ENCODE measurements at regions not wholly inside any gene's neighbourhood (a gene's known extent, or its start where the extent isn't known, plus 50 kb on each side); places are given as distances from the start of the nearest gene placed in this dataset.

DNA sequence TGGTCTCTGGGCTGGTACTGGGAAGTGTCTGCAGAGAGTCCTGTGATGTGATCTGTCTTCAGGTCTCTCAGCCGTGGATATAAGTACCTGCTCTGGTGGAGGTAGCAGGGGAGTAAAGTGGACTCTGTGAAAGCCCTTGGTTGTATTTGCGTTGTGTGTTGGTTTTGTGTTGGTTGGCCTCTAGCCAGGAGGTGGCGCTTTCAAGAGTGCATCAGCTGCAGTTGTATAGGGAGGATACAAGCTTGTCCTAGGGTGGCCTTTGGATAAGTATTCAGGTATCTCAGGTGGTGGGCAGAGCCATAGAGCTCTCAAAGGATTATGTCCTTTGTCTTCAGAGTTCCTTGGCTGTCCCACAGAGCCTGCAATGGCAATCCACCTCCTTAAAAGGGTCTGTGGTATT lies 111.6 kb downstream of the MAGEB17 start:
- Histone ChIP-seq H3K9me3 (ENCODE audit: control insufficient read depth in 2 of 2, insufficient read depth in 1 of 2, low read length in 1 of 2) (no peaks in the 10 kb centered on the region), H3K4me3 (ENCODE audit: low read length in 2 of 2) (no peak overlapping the region), H3K27ac (ENCODE audit: low read depth in 1 of 2, low read length in 1 of 2) (no peak overlapping the region), H3K4me1 (ENCODE audit: control insufficient read depth in 2 of 2, insufficient read depth in 2 of 2, low read length in 2 of 2) (no peaks in the 10 kb centered on the region), H3K36me3 (ENCODE audit: control insufficient read depth in 2 of 2, insufficient read depth in 2 of 2, low read length in 1 of 2) (no peaks in the 10 kb centered on the region), H3K27me3 (ENCODE audit: control insufficient read depth in 2 of 2, insufficient read depth in 1 of 2, low read length in 1 of 2) (no peaks in the 10 kb centered on the region)
- WGBS: 74% methylated on average over 3 of the region's 3 CpGs
- no peak for DNase-seq (ENCODE audit: low read depth in 6 of 9, low spot score in 9 of 9)

DNA sequence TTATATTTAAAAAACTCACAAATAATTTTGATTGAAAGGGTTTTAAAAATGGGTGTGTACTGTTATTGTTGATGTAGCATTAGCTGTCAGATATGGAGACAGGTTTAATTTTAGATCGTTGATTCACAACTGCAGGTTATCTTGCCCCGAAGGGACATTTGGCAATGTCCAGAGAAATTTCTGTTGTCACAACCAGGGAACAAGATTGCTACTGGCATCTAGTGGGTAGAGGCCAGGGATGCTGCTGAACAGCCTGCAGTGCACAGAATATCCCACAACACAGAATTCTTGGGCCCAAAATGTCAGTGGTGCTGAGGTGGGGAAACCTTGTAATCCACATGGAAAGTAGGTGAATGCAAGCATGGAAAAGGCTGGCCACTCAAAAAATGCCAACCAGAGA lies 114.9 kb downstream of the MAGEB17 start:
- Histone ChIP-seq H3K36me3 (ENCODE audit: control insufficient read depth in 2 of 2, insufficient read depth in 2 of 2, low read length in 1 of 2) (no peaks in the 10 kb centered on the region), H3K4me1 (ENCODE audit: control insufficient read depth in 2 of 2, insufficient read depth in 2 of 2, low read length in 2 of 2) (no peaks in the 10 kb centered on the region), H3K27ac (ENCODE audit: low read depth in 1 of 2, low read length in 1 of 2) (no peak overlapping the region), H3K27me3 (ENCODE audit: control insufficient read depth in 2 of 2, insufficient read depth in 1 of 2, low read length in 1 of 2) (no peaks in the 10 kb centered on the region), H3K4me3 (ENCODE audit: low read length in 2 of 2) (no peak overlapping the region), H3K9me3 (ENCODE audit: control insufficient read depth in 2 of 2, insufficient read depth in 1 of 2, low read length in 1 of 2) (no peaks in the 10 kb centered on the region)
- DNase-seq (ENCODE audit: low read depth in 6 of 9, low spot score in 9 of 9): no peak
- 95% methylated on average over 2 of the region's 2 CpGs for WGBS

GRCh38 chrX:16284842-16285241 lies 117.6 kb downstream of the MAGEB17 start:
- Histone ChIP-seq H3K27me3 (ENCODE audit: control insufficient read depth in 2 of 2, insufficient read depth in 1 of 2, low read length in 1 of 2) (no peaks in the 10 kb centered on the region), H3K27ac (ENCODE audit: low read depth in 1 of 2, low read length in 1 of 2) (no peak overlapping the region), H3K9me3 (ENCODE audit: control insufficient read depth in 2 of 2, insufficient read depth in 1 of 2, low read length in 1 of 2) (no peaks in the 10 kb centered on the region), H3K4me1 (ENCODE audit: control insufficient read depth in 2 of 2, insufficient read depth in 2 of 2, low read length in 2 of 2) (no peaks in the 10 kb centered on the region), H3K4me3 (ENCODE audit: low read length in 2 of 2) (no peak overlapping the region), H3K36me3 (ENCODE audit: control insufficient read depth in 2 of 2, insufficient read depth in 2 of 2, low read length in 1 of 2) (no peaks in the 10 kb centered on the region)
- no peak for DNase-seq (ENCODE audit: low read depth in 6 of 9, low spot score in 9 of 9)

- H3K4me1 ChIP-seq (ENCODE audit: control insufficient read depth in 2 of 2, insufficient read depth in 2 of 2, low read length in 2 of 2): no peaks in the 10 kb centered on the region
- no peaks in the 10 kb centered on the region for H3K9me3 ChIP-seq (ENCODE audit: control insufficient read depth in 2 of 2, insufficient read depth in 1 of 2, low read length in 1 of 2)
- H3K4me3 ChIP-seq (ENCODE audit: low read length in 2 of 2): no peak overlapping the region
- H3K27me3 ChIP-seq (ENCODE audit: control insufficient read depth in 2 of 2, insufficient read depth in 1 of 2, low read length in 1 of 2): no peaks in the 10 kb centered on the region
- WGBS: 96% methylated on average over 1 of the region's 1 CpG
- no peaks in the 10 kb centered on the region for H3K36me3 ChIP-seq (ENCODE audit: control insufficient read depth in 2 of 2, insufficient read depth in 2 of 2, low read length in 1 of 2)
- no peak for DNase-seq (ENCODE audit: low read depth in 6 of 9, low spot score in 9 of 9)
- no peak overlapping the region for H3K27ac ChIP-seq (ENCODE audit: low read depth in 1 of 2, low read length in 1 of 2)
These were observed 123.7 kb downstream of the MAGEB17 start for GRCh38 chrX:16290997-16291396.

- H3K9me3 ChIP-seq (ENCODE audit: control insufficient read depth in 2 of 2, insufficient read depth in 1 of 2, low read length in 1 of 2): no peaks in the 10 kb centered on the region
- no peaks in the 10 kb centered on the region for H3K27me3 ChIP-seq (ENCODE audit: control insufficient read depth in 2 of 2, insufficient read depth in 1 of 2, low read length in 1 of 2)
- H3K27ac ChIP-seq (ENCODE audit: low read depth in 1 of 2, low read length in 1 of 2): no peak overlapping the region
- no peaks in the 10 kb centered on the region for H3K4me1 ChIP-seq (ENCODE audit: control insufficient read depth in 2 of 2, insufficient read depth in 2 of 2, low read length in 2 of 2)
- no peak for DNase-seq (ENCODE audit: low read depth in 6 of 9, low spot score in 9 of 9)
- no peak overlapping the region for H3K4me3 ChIP-seq (ENCODE audit: low read length in 2 of 2)
- 92% methylated on average over 2 of the region's 2 CpGs for WGBS
- H3K36me3 ChIP-seq (ENCODE audit: control insufficient read depth in 2 of 2, insufficient read depth in 2 of 2, low read length in 1 of 2): no peaks in the 10 kb centered on the region
These were observed 133.6 kb downstream of the MAGEB17 start for GRCh38 chrX:16300831-16301230.

DNA sequence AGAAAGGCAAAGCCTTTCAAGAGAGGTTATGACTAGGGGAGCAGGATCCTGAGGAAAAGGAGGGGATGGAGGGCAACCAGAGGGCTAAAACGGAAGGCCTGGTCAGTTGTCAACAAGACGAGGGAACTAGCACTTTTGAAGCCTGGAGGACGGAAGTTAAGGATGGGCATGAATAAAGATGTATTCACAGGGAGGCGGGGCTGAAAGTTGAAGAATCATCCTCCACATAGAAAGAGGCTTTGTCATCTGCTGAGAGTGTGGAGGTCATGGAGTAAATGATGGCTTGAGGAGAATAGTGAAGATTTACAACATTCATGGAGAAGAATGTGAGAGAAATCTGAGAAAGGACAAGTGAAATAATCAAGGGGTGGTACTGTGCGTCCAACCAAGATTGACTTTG lies 137.5 kb downstream of the MAGEB17 start:
- H3K9me3 ChIP-seq (ENCODE audit: control insufficient read depth in 2 of 2, insufficient read depth in 1 of 2, low read length in 1 of 2): no peaks in the 10 kb centered on the region
- no peaks in the 10 kb centered on the region for H3K4me1 ChIP-seq (ENCODE audit: control insufficient read depth in 2 of 2, insufficient read depth in 2 of 2, low read length in 2 of 2)
- 94% methylated on average over 5 of the region's 5 CpGs for WGBS
- no peaks in the 10 kb centered on the region for H3K27me3 ChIP-seq (ENCODE audit: control insufficient read depth in 2 of 2, insufficient read depth in 1 of 2, low read length in 1 of 2)
- no peaks in the 10 kb centered on the region for H3K36me3 ChIP-seq (ENCODE audit: control insufficient read depth in 2 of 2, insufficient read depth in 2 of 2, low read length in 1 of 2)
- no peak overlapping the region for H3K4me3 ChIP-seq (ENCODE audit: low read length in 2 of 2)
- no peak overlapping the region for H3K27ac ChIP-seq (ENCODE audit: low read depth in 1 of 2, low read length in 1 of 2)
- DNase-seq (ENCODE audit: low read depth in 6 of 9, low spot score in 9 of 9): no peak

- no peaks in the 10 kb centered on the region for H3K36me3 ChIP-seq (ENCODE audit: control insufficient read depth in 2 of 2, insufficient read depth in 2 of 2, low read length in 1 of 2)
- H3K4me1 ChIP-seq (ENCODE audit: control insufficient read depth in 2 of 2, insufficient read depth in 2 of 2, low read length in 2 of 2): no peaks in the 10 kb centered on the region
- no peak for DNase-seq (ENCODE audit: low read depth in 6 of 9, low spot score in 9 of 9)
- no peaks in the 10 kb centered on the region for H3K9me3 ChIP-seq (ENCODE audit: control insufficient read depth in 2 of 2, insufficient read depth in 1 of 2, low read length in 1 of 2)
- H3K27me3 ChIP-seq (ENCODE audit: control insufficient read depth in 2 of 2, insufficient read depth in 1 of 2, low read length in 1 of 2): no peaks in the 10 kb centered on the region
- H3K4me3 ChIP-seq (ENCODE audit: low read length in 2 of 2): no peak overlapping the region
- no peak overlapping the region for H3K27ac ChIP-seq (ENCODE audit: low read depth in 1 of 2, low read length in 1 of 2)
- 94% methylated on average over 2 of the region's 2 CpGs for WGBS
These were observed 137.9 kb downstream of the MAGEB17 start for GRCh38 chrX:16305187-16305586.

DNA sequence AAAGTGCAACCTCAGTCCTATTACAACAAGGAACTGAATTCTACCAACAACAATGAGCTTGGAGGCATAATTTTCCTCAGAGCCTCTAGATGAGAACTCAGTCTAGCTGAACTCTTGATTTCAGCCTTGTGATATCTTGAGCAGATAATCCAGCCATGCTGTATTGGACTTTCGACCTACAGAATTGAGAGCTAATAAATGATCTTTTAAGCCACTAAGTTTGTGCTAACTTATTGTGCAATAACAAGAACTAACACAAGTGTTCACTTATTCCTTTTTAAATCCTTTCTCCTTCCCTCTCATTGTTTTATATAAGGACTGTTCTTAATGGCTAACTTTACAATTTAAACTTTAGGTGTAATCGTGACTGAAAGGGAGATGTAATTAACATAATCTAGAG lies 140.7 kb downstream of the MAGEB17 start:
- Histone ChIP-seq H3K4me3 (ENCODE audit: low read length in 2 of 2) (no peak overlapping the region), H3K27me3 (ENCODE audit: control insufficient read depth in 2 of 2, insufficient read depth in 1 of 2, low read length in 1 of 2) (no peaks in the 10 kb centered on the region), H3K9me3 (ENCODE audit: control insufficient read depth in 2 of 2, insufficient read depth in 1 of 2, low read length in 1 of 2) (no peaks in the 10 kb centered on the region), H3K27ac (ENCODE audit: low read depth in 1 of 2, low read length in 1 of 2) (no peak overlapping the region), H3K4me1 (ENCODE audit: control insufficient read depth in 2 of 2, insufficient read depth in 2 of 2, low read length in 2 of 2) (no peaks in the 10 kb centered on the region), H3K36me3 (ENCODE audit: control insufficient read depth in 2 of 2, insufficient read depth in 2 of 2, low read length in 1 of 2) (no peaks in the 10 kb centered on the region)
- 87% methylated on average over 2 of the region's 2 CpGs for WGBS
- no peak for DNase-seq (ENCODE audit: low read depth in 6 of 9, low spot score in 9 of 9)

- H3K9me3 ChIP-seq (ENCODE audit: control insufficient read depth in 2 of 2, insufficient read depth in 1 of 2, low read length in 1 of 2): no peaks in the 10 kb centered on the region
- 89% methylated on average over 4 of the region's 4 CpGs for WGBS
These were observed 141.5 kb downstream of the MAGEB17 start for GRCh38 chrX:16308773-16309172.

DNA sequence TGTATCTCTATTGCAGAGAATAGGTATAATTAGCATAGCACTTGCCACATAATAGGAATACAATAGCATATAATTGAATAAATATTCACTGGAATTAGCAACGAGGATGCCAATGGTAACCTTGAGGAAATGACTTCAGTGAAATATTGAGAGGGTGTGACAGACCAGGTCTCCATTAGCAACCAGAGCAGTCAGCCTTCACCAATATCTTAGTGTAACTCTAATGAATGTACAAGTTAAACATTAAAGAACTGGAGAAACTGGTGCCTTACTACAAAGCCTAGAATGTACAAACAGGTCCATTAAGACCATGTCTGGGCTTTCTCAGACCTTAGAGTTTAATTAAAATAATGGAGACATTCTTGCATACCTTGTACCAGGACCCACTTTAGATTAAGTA lies 143.0 kb downstream of the MAGEB17 start:
- whole genome bisulfite sequencing: 83% methylated on average over 1 of the region's 1 CpG
- no peaks in the 10 kb centered on the region for H3K4me1 ChIP-seq (ENCODE audit: control insufficient read depth in 2 of 2, insufficient read depth in 2 of 2, low read length in 2 of 2)
- H3K27ac ChIP-seq (ENCODE audit: low read depth in 1 of 2, low read length in 1 of 2): no peak overlapping the region
- H3K27me3 ChIP-seq (ENCODE audit: control insufficient read depth in 2 of 2, insufficient read depth in 1 of 2, low read length in 1 of 2): no peaks in the 10 kb centered on the region
- no peaks in the 10 kb centered on the region for H3K9me3 ChIP-seq (ENCODE audit: control insufficient read depth in 2 of 2, insufficient read depth in 1 of 2, low read length in 1 of 2)
- no peak overlapping the region for H3K4me3 ChIP-seq (ENCODE audit: low read length in 2 of 2)
- no peak for DNase-seq (ENCODE audit: low read depth in 6 of 9, low spot score in 9 of 9)
- no peaks in the 10 kb centered on the region for H3K36me3 ChIP-seq (ENCODE audit: control insufficient read depth in 2 of 2, insufficient read depth in 2 of 2, low read length in 1 of 2)

More at GRCh38 chrX:16308773-16309172, 141.5 kb downstream of the MAGEB17 start:
- no peak overlapping the region for H3K27ac ChIP-seq (ENCODE audit: low read depth in 1 of 2, low read length in 1 of 2)
- no peaks in the 10 kb centered on the region for H3K4me1 ChIP-seq (ENCODE audit: control insufficient read depth in 2 of 2, insufficient read depth in 2 of 2, low read length in 2 of 2)
- no peaks in the 10 kb centered on the region for H3K27me3 ChIP-seq (ENCODE audit: control insufficient read depth in 2 of 2, insufficient read depth in 1 of 2, low read length in 1 of 2)
- no peak overlapping the region for H3K4me3 ChIP-seq (ENCODE audit: low read length in 2 of 2)
- H3K36me3 ChIP-seq (ENCODE audit: control insufficient read depth in 2 of 2, insufficient read depth in 2 of 2, low read length in 1 of 2): no peaks in the 10 kb centered on the region
- no peak for DNase-seq (ENCODE audit: low read depth in 6 of 9, low spot score in 9 of 9)
